ENCODE measurements at regions not wholly inside any gene's neighbourhood (a gene's known extent, or its start where the extent isn't known, plus 50 kb on each side); places are given as distances from the start of the nearest gene placed in this dataset.

DNA sequence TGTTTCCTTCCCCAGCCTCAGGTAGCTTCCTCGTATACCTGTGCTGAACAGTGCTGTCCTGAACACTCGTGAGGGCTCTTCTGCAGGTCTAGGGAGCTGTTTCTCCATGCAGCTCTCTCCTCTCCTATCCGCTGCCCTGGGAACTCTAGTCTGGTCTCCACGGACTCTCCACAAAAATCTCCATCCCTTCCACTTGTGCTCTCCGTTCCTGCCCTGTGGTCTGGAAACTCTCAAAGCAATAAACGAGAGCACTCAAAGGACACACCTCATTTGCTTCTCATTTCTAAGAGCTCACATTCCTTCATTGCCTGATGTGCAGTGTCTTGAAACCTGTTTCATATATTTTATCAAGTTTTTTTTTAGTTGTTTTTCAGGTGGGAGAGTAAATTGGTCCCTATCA, 235.9 kb upstream of the RGS17 start:
- TF ChIP-seq KDM1A (CRISPR knock-in tag; IDR thresholded peaks at IDR 0.05), result no peak
- no peak for TF ChIP-seq NKX3-1 (CRISPR knock-in tag; IDR thresholded peaks at IDR 0.05)
- TF ChIP-seq TBP (CRISPR knock-in tag; IDR thresholded peaks at IDR 0.05), result no peak
- TF ChIP-seq, protein P1, sequence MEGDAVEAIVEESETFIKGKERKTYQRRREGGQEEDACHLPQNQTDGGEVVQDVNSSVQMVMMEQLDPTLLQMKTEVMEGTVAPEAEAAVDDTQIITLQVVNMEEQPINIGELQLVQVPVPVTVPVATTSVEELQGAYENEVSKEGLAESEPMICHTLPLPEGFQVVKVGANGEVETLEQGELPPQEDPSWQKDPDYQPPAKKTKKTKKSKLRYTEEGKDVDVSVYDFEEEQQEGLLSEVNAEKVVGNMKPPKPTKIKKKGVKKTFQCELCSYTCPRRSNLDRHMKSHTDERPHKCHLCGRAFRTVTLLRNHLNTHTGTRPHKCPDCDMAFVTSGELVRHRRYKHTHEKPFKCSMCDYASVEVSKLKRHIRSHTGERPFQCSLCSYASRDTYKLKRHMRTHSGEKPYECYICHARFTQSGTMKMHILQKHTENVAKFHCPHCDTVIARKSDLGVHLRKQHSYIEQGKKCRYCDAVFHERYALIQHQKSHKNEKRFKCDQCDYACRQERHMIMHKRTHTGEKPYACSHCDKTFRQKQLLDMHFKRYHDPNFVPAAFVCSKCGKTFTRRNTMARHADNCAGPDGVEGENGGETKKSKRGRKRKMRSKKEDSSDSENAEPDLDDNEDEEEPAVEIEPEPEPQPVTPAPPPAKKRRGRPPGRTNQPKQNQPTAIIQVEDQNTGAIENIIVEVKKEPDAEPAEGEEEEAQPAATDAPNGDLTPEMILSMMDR (CRISPR knock-in tag; IDR thresholded peaks at IDR 0.05), result no peak
- no peak for TF ChIP-seq MAFK (conservative IDR thresholded peaks at IDR 0.05 in 1 of 2, IDR thresholded peaks at IDR 0.05 in 1 of 2; ENCODE audit: low read length in 2 of 2)
- no peak for TF ChIP-seq POLR2A (IDR thresholded peaks at IDR 0.05; ENCODE audit: insufficient read depth in 1 of 2, low read depth in 2 of 2, low read length in 2 of 2)
- no peak for TF ChIP-seq ZNF350 (CRISPR knock-in tag; IDR thresholded peaks at IDR 0.05; ENCODE audit: borderline replicate concordance, low read depth)
- TF ChIP-seq SATB2 (CRISPR knock-in tag; IDR thresholded peaks at IDR 0.05), result no peak
- no peak for TF ChIP-seq POLR2AphosphoS2 (IDR thresholded peaks at IDR 0.05; ENCODE audit: low read depth, low read length)
